KG1 (cell line): ENCODE measurements at regions not wholly inside any gene's neighbourhood (a gene's known extent, or its start where the extent isn't known, plus 50 kb on each side); places are given as distances from the start of the nearest gene placed in this dataset.

Experiments
- DNase-seq: peaks from one replicate; lab custom pipeline; 2025; lab: John Stamatoyannopoulos, UW

DNA sequence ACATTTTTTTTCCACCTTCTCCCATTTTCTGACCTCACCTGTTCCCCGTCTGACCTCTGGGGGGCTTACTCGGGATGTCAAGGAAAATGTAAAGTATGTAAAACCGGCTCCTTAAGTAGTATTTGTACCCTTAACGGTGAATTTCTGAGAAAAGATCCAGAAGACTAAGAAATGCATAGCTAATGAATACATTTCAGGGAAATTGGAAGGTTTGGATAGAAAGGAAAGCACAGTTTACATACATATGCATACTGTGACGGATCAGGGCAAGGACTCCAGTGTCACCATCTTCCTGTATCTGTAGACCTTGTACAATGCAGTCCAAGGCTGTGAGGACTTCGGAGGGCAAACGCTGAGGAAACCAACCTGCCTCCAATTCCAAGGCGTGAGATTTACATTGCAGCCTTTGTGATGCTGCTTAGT lies 2185.9 kb upstream of the TENM3 start:
- DNase-seq = no peak

DNA sequence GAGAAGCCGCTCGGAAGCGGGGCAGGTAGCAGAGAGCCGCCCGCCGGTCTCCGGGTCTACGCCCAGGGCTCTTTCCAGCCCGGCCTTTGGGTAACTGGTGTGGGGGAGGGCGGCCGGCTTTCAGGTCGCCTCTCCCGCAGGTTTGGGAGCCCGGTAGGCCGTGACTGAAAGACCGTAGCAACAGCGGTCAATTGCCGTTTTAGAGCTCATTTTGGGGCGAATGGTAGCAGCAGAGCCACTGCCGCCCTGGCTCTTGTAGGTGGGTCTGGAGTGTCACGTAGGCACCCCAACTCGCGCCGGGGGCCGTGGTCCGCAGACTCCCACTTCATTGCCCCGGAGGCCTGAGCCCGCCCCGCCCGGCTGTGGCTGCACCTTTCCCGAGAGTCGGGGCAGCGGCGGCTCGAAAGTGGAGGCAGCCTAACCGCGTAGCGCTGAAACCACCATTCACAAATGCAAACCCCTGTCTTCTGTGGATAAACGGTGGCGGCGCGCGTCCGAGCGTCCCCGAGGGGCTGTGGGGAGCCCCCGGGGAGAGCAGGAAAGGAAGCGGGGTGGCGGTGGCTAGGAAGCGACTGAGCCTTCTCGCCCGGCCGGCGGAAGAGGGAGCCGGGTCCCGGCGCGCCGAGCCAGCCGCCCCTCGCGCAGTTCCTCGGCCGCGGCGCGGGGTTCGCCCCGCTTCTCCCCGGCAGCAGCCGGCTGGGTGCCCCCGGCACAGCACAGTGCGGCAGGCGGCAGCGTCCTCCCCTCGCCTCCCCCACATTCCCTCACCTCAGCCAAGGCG lies 2185.1 kb upstream of the TENM3 start:
- no peak for DNase-seq

DNA sequence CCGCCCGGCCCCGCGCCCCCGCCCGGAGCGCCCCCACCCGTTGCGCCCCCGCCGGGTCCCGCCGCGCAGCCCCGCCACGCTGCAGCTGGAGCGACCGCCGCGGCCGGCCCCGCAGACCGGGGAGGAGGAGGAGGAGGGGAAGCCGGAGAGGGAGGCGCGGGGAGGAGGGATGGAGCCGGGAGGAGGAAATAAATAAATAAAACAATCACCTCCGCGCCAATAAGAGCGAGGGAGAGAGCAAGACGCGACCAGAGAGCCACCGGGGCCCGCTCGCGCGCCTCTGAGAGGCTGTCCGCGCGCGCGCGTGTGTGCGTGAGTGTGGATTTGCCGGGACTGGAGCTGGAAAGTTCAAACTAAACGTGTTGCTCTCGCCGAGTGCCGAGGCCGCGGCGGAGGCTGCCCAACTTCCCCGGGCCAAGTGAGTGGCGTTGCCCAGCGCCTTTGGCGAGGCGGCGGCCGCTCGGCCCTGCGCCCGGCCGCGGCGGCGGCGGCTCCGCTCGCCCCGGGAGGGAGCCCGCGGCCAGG lies 2184.4 kb upstream of the TENM3 start:
- DNase-seq = no peak

DNA sequence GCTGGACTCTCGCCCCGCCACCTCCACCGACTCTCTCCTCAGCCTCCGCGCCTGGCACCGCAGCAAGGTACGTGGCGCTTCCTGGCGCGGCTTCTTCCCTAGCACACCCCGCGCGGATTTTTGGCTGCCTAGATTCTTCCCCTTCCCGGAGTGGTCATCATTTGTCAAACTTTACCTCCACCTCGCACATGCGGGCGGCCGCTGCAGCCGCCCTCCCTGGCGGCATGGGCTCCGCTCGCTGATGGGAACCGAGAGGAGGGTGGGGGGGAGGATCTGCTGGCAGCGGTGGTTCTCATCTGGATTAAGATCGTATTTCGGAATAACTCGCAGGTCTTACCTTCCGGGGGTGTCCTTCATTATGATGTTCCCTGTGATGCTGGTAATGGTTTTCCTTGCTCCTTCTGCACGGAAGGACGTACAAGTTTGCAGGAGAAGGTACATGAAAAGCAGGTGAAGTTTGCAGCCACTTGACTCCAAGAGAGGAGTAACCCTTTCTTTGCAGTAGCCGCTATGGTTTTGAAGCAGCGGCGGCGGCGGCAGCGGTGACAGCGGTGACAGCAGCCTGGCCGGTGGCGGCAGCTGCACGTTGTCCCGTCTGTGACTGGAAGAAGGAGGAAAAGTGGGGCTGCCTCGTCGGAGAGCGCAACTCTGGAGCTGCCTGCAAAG lies 2183.9 kb upstream of the TENM3 start:
- DNase-seq = no peak

DNA sequence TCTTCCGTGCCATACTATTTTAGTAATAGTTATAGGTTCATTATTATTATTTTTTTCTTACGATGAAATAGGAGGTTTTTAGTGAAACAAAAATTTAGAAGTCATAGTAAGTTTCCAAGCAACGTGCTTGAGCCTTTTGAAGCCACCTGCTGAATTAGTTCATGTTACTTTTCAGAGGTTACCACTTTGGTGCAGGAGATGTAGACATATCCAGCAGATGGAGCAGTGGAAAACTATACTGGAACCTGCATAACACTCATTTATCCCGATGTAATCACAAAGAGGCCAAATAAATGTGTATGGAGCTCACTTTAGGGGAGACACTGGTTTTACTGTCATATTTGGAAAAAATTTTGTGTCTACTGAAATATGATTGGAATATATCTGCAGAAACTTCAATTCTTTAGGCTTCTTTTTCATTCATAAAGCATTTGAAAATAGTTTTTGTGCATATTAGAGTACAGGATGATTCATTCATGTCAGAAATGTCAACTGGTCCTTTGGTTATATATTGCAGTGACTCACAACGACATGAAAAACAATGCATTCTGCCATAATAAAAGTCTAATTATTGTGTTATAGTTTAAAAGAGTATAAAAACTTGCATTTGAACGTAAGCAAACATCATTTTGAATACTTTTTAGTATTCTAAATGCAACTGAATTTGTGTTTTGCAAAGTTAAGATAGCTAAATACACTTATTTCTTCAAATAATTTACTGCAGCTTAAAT lies 2182.9 kb upstream of the TENM3 start:
- no peak for DNase-seq

DNA sequence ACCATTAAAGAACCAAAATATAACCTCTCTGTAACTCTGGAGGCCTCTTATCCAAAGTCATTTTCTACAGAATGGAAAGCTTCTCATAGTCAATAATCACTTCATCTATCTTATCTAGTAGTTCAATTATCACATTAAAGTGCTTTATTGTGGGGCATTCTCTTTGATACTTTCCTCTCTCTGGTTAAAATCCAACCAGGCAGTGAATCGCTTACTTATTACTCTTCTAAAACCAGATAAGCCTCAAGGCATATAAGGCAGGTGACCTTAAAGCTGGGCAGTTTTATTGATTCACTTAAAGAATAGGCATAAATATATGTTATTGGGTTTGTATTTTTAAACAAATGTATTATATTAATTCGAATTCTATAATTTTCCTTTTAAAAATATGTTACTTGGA lies 2162.1 kb upstream of the TENM3 start:
- DNase-seq = no peak

DNA sequence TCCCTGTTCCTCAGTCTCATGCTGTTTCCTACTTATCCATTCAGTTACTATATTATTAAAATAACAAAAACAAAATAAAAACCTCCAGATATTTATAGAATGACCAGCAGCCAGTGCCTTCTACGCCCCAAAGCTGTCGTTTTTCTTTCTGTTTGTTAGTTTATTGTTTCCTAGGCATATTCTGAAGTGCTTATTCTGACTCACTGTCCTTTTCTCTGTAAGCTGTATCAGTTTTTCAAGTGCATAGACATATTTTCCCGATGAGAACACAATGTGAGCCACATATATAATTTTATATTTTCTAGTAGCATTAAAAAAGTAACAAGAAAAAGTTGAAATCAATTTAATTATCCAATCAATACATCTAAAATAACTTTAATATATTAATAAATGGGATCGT lies 2158.6 kb upstream of the TENM3 start:
- DNase-seq = no peak

DNA sequence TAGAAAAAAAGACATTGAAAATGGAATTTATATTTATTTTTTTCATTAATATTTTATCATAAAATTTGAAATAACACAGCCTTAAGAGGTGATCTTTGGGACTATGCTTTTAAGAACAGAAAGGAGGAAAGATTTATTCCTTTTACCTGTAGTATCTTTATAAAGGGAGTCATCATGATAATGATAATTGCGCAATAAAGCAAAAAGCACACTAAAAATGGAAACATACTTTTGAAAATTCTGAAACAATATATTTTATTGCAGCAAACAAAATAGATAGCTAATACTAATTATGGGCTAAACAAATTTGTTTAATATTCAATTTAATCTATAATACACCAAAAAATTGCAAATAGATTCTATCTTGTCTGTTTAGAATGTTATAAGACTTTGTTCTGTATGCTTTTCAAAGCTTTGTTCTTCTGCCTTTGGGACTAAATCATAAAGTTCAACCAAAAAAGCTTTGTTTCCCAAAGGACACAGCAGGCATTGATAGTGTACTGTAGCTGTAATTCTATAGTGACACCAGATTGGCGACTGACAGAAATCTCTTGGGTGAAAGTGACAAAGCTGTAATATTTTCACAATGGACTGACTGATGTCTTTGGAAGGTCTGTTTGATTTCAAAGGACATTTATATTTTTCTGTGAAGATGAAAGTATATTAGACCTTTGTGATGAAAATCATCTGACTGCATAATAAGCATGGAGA lies 2156.6 kb upstream of the TENM3 start:
- DNase-seq = no peak

DNA sequence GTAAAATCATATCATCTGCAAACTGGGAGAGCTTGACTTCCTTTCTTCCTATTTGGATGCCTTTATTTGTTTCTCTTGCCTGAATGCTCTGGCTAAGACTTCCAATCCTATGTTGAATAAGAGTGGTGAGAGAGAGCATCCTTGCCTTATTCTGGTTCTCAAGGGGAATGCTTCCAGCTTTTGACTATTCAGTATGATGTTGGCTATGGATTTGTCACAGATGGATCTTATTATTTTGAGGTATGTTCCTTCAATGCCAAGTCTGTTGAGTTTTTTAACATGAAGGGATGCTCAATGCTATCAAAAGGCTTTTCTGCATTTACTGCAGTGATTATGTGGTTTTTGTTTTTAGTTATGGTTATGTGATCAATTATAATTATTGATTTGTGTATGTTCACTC lies 2144.6 kb upstream of the TENM3 start:
- no peak for DNase-seq

DNA sequence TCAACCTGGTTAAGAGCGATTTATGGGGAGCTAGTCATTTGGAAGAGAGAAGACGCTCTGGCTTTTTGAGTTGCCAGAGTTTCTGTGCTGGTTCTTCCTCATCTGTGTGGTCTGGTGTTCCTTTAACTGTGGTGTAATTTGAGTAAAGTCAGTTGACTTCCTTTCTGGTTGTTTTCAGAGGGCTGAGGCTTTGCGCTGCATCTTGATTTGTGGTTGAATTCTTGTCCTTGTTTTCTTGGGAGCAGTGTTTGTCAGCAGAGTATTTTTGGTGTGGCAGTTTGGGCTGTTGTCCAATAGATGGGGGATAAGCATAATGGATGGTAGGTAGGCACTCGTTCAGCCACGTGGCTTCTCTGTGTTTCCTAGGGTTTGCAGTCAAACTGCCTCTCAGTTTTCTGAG lies 2143.2 kb upstream of the TENM3 start:
- DNase-seq = no peak

DNA sequence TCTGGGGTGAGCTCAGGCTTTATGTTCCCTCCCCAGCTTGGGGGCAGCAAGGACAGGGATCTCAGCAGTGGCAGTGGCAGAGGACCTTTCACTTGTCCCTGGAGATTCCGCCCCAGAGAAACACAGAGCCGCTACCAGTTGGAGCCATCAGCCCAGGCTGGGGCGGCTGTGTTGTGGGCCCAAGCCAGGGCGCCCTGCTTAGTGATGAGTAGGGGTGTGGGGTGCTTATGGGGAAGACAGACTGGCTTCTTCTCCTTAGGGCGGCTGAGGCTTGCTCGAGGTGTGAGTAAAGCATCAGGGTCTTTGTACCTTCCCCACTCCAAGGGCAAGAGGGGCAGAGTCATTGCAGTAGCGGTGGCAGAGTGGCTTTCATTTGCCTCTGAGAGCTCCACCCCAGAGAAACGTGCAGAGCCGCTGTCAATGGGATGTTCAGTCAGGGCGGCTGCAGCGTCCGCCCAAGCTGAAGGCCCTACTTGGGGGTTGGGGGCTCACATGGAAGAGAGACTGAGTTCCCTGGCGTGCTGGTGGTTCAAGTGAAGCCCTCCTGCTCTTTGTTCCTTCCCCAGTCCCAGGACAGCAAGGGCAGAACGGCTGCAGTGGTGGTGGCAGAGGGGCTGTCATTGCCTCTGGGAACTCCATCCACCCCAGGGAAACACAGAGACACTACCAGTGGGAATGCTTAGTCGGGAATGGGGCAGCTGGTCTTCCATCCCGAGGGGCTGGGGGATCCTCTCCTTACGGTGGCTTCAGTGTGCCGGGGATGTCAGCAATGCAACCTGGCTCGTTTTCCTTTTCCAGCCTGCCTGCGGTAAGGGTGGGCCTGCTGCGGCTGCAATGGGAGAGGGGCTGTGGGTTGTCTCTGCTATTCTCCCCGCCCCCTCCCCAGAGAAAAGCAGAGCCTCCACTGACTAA lies 2142.5 kb upstream of the TENM3 start:
- no peak for DNase-seq

DNA sequence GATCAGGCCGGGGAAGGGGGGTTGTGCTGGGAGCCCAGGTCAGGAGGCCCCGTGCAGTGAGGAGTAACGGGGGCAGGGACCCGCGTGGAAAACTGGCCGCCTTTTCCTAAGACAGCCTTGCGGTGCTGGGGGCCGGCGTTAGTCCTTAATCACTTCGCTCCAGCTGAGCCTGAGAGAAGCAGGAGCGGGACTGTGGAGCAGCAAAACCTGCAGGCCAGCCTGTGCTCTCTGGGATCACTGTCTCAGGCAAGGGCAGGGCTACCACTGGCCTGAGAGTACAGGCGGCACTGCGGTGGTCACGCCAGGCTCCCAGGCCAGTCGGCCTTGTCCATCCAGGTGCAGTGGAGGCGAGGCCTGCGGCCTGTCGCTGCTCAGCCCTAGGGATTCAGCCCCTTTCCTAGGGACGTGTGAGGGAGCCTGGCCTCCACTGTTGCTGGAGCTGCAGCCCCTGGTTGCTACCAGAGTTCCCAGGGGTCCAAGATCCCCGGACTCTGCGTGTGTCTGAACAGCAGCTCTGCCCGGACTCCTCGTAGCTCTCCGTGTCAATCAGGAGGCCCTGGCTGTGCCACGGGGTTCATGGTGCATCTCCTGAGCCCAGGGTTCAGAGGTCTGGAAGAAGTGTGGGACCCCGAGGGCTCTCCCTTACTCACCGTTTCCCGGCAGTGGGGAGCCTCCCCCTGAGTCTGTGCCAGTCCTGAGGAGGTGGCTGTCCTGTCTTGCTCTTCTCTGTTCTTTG lies 2141.7 kb upstream of the TENM3 start:
- DNase-seq = no peak

DNA sequence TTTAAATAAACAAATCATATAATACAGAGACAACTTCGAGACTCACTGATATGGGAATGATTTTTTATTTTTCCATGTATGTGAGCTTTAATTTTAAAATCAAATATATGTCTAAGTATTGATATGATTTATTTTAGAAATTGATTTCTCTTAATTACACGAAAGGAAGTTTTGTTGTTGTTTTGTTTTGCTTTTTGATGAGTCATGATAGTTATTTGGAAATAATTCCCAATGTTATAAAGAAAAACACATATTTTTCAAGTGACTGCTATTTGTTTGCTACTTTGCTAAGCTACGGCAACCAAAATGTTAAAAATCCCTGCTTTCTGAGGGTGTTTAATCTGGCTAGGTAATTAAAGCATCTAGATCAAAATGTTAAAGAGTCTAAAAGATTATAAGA lies 2139.4 kb upstream of the TENM3 start:
- DNase-seq = no peak

DNA sequence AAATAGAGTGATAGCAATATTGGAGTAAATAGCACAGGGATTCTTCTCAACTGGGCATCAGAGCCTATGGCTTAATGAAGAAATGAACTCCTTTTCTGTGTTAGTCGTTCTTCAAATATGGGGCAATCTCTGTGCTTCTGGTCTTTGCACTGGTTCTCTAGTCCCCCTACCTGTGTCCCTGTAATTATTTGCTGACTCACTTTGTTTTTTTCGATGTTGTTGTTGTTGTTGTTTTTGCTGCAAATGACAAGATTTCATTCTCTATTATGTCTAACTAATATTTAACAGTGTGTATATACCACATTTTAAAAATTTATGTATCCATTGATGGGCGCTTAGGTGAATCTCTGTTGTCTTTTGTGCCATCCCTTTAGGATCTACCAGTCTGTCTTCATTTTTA lies 2137.8 kb upstream of the TENM3 start:
- no peak for DNase-seq

DNA sequence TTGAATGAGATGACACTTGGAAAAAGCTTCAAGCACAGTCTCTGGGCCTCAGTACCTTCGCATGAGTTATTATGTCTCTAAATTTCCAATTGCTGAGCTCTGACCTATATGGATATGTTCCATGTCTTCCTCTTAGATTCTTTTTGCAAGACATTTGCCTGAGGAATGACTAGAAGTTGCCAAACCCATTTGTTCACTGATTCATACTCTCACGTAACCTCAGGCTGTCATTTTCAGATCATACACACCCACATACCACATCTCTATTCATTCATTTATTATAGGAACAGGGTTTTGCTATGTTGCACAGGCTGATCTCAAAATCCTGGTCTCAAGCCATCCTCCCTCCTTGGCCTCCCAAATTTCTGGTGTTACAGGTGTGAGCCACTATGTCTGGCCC lies 2137.1 kb upstream of the TENM3 start:
- no peak for DNase-seq

DNA sequence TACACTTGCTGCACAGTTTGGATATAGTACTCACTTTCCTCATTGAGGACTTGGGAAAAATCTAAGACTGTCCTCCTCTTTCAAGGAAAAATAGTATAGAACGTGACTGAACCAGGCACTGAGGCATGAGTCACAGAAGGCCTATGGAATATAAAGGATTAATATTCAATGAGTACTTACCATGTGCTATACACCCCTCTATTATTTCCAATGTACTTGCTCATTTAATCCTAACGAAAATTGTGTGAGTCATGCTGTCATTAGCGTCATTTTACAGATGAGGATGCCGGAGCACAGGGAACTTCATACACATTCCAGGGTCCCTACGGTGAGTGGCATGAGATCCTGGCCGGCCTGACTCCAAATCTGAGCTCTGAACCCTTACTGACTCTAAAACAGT lies 2136.2 kb upstream of the TENM3 start:
- no peak for DNase-seq

DNA sequence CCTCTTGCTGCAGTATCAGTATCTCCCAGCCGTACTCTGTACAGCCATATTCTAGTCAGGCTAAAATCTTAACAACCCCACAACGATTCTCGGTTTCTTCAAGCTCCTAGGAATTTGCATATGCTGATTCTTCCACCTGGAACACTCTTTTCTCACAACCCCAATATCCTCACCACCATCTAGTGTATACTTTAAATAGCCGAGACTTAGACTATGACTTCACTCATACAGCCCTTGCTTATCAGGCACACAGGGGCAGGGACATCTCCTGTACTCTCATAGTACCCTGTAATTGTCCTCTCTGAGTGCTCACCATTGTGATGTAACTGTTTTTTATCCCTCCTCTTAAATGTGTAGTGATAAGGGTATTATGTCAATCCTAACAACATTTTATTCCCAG lies 2126.4 kb upstream of the TENM3 start:
- no peak for DNase-seq

DNA sequence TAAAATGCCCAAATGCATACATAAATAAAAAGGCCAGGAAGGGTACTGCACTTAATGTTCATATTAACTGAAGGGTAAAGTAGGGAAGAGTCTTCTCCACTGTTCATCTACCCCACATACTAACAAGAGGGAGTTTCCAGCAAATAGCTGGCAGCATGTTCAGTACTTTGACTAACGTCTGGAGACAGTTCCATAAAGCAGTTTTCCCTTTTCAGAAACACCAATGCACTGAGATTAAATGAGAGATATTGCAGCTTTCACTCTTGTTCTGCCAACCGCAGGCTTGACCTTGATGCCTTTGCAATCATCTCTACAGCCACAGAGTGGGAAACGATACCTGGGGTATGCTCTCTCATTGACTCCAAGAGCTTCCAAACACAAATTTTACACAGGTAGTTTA lies 2123.1 kb upstream of the TENM3 start:
- DNase-seq = no peak

DNA sequence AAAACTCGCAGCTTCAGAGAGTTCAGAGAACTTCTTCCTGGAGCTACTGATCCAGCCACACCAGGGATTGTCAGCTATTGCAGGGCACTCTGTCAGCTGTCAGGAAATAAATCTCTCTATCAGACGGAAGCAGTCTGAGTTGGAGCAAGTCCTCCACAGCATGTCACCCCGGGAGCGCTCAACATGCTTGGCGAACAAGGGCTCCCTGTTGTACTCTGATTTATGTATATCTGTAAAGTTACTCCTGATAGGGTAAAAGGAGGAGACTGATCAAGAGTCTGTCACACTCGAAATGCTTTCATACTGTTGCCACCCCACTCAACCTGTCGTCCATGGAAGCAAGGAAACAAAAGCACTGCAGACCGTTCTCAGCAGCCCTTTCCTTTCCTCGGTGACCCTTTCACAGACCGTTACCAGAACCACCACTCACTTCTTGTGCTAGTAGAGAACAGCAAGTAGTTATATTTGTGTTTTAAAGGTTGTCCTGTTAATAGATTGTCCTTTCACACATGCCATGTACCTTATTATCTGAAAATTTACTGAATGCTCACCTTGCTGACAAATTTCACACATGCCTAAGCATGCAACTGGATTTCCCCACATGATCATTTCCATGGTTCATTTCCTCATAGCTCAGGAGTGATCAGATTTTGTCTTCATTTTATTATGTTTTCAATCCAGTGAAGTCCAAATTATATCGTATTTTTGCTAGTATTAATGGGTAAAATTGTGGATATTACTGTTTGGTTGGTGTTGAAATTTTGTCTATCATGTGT lies 2108.9 kb upstream of the TENM3 start:
- no peak for DNase-seq

DNA sequence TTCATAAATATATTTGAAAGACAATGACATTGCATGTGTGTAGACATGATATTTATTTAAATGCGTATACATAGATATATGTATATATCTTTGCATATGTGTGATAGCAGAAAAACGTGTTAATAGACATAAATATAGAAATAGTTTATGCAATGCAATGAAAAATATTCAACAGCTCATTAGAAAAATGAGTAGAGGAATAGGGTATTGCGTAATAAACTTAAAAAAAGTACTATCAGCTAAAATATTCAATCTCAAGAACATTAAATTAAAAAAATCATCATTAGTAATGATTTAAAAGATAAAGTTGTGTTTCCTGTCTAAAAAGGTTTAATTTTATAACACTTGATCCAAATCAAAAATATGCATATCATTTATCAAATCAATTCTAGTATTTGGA lies 2101.5 kb upstream of the TENM3 start:
- DNase-seq = no peak
